ENCODE measurements at regions not wholly inside any gene's neighbourhood (a gene's known extent, or its start where the extent isn't known, plus 50 kb on each side); places are given as distances from the start of the nearest gene placed in this dataset.

- no peak for TF ChIP-seq CTCF (IDR thresholded peaks at IDR 0.05)
These were observed 88.0 kb upstream of the MBIP start for GRCh38 chr14:36408388-36408787.

- TF ChIP-seq CTCF (IDR thresholded peaks at IDR 0.05) = no peak
These were observed 85.3 kb upstream of the MBIP start for GRCh38 chr14:36405589-36406274.

GRCh38 chr14:36402867-36403266, 82.4 kb upstream of the MBIP start:
- TF ChIP-seq CTCF (IDR thresholded peaks at IDR 0.05) = no peak

GRCh38 chr14:36398463-36399291, 78.2 kb upstream of the MBIP start:
- TF ChIP-seq CTCF (IDR thresholded peaks at IDR 0.05) = no peak

GRCh38 chr14:36397357-36397756, 76.9 kb upstream of the MBIP start:
- no peak for TF ChIP-seq CTCF (IDR thresholded peaks at IDR 0.05)

GRCh38 chr14:36396798-36397197, 76.4 kb upstream of the MBIP start:
- no peak for TF ChIP-seq CTCF (IDR thresholded peaks at IDR 0.05)

GRCh38 chr14:36394593-36394992, 74.2 kb upstream of the MBIP start:
- TF ChIP-seq CTCF (IDR thresholded peaks at IDR 0.05) = no peak
